ENCODE measurements at regions not wholly inside any gene's neighbourhood (a gene's known extent, or its start where the extent isn't known, plus 50 kb on each side); places are given as distances from the start of the nearest gene placed in this dataset.

DNA sequence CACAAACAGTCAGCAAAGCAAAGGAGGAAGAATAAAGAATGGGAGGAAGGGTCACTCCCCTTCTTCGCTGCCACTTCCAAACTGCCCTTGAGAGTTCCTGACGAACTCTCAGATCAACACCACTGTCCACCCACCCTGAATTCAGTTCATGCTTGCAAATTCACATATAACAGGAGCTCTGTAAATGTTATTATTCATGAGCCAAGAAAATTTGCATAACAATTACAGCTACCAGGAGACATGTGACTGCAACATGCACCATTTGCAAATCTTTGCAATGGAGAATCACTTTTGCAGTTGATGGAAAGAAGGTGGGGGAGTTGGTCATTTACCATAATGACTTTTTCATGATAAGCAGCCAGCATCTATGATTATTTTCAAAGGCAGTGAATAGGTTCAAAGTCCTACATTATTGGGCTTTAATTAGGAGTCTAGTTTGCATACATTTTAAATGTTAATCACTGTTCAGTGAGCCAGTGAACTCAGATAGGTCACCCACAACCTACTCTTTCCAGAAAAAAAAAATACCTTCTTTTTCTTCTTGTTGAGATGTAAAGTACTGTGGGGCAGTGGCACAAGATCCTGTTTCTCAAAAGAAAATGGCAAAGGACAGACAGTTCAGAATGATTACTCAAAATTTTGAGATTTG lies 149.7 kb downstream of the CAAP1 start:
- DNase-seq (ENCODE audit: low read depth): no peak

DNA sequence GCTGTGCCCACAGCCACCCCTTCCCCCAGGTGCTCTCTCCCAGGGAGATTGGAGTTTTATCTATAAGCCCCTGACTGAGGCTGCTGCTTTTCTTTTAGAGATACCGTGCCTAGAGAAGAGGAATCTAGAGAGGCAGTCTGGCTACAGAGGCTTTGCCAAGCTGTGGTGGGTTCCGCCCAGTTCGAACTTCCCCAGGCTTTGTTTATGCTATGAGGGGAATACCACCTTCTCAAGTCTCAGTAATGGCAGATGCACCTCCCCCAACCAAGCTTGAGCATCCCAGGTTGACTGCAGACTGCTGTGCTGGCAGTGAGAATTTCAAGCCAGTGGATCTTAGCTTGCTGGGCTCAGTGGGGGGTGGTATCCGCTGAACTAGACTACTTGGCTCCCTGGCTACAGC lies 157.4 kb downstream of the CAAP1 start:
- DNase-seq (ENCODE audit: low read depth): no peak

DNA sequence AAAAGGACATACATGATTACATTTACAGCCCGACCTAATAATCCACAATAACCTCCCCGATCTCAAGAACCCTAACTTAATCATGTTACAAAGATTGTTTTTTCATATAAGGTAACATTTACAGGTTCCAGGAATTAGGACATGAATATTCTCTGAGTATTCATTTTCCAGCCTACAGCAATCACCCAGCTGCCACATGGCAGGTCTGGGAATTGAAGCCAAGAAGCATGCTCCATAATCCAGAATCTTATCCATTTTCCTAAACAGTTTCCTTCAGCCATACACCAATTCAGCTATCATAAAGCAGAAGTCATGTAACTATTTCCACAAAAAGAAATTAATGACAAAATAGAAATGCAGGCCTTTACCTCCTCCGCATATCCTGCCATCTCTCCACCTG lies 163.4 kb downstream of the CAAP1 start:
- DNase-seq (ENCODE audit: low read depth): no peak

DNA sequence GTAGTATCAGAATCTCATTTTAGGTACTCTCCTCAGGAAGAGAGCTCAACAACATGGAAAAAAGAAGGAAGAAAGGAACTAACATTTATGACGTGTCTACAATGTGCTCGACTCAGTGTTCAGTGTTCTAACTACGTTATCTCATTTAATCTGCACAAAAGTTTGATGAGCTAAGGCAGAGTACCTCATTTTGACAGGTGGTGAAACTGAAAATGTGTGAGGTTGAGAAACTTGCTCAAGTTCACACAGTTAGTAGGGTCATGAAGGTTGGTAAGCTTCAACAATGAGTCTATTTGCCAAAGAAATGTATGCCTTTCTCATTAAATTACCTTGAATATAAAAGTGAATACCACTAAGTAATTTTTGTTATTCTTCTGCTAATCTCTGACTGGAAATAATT lies 165.1 kb downstream of the CAAP1 start:
- no peak for DNase-seq (ENCODE audit: low read depth)

DNA sequence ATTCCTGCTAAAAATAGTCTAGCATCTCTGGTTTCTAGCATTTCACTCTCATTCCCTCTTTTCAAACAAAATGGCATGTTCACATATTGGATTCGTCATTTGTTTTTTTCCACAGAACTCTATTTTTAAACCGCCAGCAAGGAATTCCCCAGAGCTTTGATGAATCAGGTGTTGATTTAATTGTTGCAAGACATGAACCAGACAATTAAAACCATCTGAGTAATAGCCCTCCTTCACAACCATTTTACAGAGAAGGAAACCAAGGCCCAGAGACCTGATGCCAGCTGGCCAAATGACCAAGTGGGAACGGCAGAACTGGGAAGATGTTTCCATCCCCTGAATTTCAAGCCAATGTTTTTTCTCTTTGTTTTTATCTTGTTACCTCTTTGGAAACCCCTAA lies 167.0 kb downstream of the CAAP1 start:
- no peak for DNase-seq (ENCODE audit: low read depth)

DNA sequence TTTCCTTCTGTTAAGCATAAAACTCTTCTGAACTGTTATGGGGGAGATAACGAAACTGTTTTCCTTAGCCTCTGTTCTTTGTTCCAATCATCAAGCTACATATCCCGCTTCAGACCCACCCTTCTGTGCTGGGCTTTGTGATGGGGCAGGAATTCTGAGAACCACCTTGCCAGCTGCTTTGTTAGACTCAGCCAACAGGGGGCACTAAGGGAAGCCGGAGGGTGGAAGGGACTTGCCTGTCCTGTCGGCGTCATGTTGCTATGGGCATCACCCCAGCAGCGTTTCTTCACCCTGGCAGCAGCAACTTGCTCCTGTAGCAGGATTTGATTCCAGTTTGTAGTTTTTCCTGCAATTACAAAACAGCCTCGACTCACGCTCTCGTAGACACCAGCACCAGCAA lies 169.1 kb downstream of the CAAP1 start:
- DNase-seq (ENCODE audit: low read depth): peak; percentile 0

DNA sequence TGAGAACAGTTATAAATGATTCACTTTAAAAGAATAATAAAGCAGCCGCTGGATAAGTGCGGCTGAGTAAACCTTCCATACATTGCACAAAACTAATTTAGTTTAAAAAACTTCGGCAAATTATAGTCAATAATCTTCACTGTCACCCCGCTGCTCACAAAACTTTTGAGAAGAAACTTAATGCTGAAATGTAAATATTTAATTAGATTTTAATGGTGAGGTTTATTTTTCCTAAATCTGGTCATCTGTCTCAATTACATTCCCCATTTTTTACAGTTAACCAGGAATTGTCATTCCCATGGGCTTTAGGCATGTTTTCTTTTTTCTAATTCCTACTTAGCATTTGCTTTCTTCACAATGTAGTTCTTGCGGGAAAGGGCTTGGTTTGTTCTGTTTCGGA lies 169.8 kb downstream of the CAAP1 start:
- DNase-seq (ENCODE audit: low read depth): no peak

DNA sequence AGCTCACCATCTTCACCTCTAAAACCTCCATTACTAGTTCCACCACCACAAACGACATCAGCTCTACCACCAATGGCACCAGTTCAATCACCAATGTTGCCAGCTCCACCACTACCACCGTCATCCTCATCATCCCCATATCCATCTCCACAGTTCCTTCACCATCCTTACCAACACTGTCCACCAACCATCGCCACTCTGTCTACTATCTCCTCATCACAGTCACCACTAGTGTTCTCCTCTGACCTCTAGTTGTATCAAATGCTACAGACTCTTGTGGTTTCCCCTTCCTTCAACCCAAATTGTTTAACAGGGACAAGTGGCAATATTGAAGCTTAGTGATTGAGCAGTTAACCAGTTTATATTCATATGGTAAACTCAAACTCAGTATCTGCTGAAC lies 182.6 kb downstream of the CAAP1 start:
- DNase-seq (ENCODE audit: low read depth): no peak

DNA sequence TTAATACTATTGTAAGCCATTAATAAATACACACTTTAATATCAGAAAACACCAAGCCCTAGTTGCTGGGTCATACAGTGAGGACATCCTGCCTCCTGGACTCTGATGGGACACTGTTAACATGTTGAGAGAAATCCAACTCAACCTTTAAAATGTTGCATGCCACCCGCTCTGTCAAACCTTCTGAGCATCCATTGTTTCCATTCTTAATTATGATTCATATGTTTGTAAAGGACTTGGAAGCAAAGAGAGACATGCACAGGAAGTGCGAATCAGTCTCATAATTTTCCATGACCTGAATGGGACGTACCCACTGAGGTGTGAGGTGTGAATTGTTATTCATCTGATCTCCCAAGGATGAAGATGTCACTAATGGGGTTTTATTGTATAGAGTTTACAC lies 186.4 kb downstream of the CAAP1 start:
- no peak for DNase-seq (ENCODE audit: low read depth)

DNA sequence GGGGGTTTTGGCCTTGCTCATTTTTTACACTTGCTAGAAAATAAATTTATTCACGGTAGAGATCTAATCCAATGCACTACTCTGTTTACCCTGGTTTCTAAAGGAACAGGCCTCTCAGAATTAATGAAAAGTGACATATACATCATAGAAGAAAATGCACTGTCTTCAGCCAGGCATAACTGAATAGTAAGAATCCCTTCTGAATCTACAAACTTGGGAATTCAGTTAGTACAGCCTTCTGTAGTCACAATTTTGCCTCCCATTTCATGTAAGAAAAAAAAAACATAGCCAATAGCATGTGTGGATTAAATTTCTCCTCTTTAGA lies 197.3 kb downstream of the CAAP1 start:
- DNase-seq (ENCODE audit: low read depth): no peak

DNA sequence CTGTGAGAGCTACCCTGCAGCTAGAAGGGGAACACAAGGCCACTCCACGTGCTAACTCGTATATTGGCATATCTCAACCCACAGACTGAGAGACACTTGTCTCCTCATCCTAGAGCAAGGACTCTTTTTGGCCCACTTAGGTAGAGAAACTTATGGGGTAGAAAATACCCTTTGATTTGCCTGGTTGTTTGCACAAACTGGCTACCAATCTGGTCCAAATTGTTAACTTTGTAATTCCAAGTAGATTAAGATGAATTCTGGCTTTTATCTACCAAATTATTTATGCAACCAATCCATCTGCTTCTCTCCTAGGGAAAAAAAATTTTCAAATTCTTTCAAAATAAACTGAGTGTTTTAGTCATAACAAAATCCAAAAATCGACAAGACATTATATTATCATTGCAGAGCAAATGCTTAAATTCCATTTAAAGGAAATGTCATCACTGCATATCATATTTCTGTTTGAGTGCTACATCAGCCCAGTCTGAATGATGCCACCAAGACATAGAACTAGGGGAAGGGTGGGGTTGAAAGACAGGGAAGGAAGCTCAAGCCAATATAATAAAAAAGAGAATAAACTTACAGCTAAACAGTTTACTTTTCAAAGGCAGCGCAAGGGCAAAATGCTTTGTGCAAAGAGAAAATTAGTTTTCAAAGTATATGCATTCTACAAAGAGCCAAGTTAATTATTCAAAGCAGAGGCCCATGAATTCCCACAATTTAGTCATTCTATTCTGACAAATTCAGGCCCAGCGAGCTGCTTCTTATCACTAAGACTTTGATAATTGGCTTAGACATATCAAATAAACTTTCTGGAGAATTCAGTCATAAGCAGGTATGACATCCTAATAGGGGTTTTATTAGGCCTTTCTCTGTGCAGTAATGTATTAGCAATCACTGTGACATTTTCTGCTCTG lies 198.0 kb downstream of the CAAP1 start:
- DNase-seq (ENCODE audit: low read depth): no peak

DNA sequence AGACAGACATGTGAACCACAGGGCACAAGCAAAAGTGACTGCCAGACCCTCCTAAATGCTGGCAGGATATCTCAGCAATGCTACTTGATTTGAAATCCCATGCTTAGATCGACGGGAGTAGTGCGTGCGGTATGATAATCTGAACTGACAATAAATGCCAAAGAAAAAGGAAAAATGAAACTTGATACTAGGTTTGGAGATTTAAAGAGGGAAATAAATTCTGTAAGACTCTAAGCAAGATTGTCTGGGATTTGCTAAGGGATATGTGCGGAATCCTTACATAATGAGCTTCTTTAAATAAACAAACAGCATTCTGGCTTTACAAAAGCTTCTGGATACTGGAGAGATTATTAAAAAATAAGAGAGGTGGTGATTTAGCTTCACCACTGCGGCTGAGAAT lies 203.6 kb downstream of the CAAP1 start:
- no peak for DNase-seq (ENCODE audit: low read depth)

DNA sequence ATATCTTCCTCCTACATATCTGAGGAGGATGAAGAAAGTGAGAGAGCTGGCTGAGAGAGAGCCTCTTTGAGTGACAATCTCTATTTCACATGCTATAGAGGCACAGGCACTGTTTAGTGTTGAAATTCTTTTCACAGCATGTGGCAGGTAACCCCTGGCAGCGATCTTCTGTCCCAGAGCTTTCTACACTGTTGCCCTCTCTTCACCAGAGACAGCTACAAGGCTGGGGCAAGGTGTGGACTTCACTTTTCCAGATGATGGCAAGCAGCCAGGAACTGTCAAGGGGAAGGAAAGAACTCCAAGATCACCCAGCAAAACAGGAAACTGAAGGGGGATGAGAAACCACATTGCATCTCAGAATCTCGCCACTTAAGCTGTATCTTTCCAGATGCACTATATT lies 205.2 kb downstream of the CAAP1 start:
- no peak for DNase-seq (ENCODE audit: low read depth)

DNA sequence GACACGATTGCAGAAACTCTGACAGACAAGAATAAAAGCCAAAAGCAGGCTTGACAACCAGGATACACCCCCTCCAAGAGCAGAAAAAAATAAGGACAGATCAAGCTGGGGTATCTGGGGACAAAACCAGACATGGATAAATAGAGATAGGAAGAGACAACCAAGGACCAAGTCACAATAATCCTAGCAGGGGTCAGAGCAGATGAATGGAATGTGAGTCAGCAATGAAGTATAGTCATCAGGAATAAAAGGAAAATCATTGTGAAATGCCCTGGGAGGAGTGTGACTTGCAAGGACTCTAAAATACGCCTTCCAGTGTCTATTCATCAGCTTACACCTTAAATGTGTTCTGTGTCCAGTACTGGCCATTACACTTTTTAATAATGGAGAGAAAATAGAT lies 206.8 kb downstream of the CAAP1 start:
- DNase-seq (ENCODE audit: low read depth): no peak

DNA sequence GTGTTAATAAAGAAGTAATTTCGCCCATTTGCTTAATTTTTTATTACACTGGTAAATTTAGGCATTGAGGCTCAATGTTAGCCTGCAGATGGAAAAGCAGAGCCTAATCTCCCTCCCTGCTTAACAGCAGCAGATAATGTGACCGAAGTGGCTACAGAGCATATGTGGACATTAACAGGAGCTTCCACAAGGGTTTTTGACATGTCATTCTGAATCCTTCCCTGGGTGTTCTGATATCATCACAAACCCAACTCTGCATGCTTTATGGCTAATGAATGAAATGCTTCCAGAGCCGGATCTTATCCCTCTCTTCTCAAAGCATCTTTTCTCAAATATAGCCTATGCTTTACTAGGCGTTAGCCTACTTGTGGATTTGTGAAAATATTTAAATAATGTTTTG lies 208.6 kb downstream of the CAAP1 start:
- DNase-seq (ENCODE audit: low read depth): no peak

DNA sequence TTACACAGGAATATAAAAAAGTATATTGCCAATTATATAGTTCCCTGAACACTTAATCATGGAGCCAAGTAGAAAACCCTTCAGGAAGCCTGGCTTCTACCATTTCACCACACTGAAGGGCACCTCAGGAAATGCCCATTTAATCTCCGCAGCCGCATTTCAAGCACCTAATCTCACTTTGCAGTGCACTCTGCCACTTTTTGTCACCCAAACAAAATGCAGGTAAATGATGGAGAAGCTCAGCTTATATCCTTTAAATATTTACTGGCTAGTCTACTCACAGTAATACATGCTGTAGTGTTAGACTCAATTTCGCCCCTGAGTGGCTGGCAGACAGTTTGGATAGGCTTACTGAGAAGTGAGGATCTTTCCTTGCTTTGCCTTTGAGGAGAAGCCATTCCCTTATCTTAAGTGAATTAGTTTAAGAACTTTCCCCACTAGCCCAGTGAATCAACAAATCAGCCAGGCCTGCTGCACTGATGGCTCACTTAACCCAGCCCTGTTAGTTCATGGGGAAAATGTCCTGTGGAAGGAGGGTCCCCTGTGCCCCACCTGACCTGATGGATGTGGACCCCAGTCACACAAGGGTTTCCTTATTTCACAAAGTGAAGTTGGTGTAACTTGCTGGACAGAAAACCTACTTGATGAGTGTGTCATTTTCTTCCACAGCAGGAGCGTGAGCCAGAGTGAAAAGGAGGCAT lies 209.7 kb downstream of the CAAP1 start:
- no peak for DNase-seq (ENCODE audit: low read depth)

DNA sequence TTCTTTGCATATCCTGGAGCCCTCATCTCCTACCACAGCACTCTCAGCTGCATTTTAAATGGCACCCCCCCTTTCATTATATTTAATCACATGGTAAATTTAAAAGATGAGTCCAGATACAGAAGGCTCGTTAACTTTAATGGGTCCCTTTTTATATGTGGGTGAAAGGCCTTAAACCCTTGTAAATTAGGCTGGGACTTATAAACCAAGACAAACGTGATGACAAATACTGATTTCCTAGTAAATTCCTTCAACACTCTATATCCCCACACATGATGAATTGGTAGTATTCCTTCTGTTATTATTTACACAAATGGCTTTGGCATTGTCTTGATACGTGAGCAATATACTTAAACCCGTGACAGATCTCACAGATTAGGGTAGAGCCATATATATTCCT lies 210.6 kb downstream of the CAAP1 start:
- DNase-seq (ENCODE audit: low read depth): no peak

DNA sequence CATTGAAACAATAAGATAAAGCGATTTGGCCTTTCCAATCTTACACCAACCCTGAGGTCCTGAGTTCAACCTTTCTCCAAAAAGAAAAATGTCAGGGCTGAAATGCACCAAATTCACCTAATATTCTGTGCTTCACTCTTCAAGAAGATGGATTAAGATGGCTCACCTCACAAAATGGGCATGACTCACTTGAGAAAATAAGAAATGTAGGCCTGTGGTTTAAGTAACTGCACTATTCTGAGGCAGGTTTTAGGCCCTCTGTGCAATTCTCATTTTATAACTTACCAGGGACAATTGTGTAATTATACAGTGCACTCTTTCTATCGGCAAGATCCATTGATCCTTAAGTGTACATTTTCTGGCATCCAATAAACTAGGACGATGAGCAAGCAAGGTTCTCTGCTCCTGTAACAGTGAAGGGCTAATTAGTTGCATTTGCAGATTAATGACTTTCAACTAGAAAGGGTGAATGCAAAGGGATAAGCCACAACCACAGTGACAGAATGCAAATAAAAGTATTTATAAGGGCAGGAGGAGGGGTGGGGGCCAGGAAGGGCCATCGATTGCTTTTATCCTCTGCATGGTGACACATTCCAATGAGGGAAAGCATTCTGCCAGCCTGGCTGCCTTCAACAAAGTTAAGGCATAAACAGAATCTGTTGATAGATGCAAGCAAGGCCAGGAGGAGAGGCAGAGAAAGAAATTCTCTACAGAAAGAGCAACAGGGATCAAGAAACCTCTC lies 214.5 kb downstream of the CAAP1 start:
- no peak for DNase-seq (ENCODE audit: low read depth)

DNA sequence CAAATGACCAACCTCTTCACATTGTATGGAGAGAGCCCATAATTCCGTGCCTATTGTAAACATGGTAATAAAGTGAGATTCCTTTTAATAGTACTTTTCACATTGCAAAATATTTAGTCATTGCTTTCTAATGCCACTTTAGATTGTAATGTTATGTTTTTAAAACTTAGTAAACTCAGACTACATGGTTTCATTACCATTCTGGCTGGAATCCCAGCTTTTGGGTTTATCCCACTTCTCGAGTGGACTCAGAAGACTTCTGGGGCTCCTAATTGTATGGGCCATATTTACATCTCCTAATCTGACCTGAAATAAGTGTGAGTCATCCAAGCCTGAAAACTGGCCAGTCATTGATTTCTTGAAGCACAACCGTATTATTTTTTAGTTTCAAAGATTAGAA lies 217.6 kb downstream of the CAAP1 start:
- DNase-seq (ENCODE audit: low read depth): no peak

DNA sequence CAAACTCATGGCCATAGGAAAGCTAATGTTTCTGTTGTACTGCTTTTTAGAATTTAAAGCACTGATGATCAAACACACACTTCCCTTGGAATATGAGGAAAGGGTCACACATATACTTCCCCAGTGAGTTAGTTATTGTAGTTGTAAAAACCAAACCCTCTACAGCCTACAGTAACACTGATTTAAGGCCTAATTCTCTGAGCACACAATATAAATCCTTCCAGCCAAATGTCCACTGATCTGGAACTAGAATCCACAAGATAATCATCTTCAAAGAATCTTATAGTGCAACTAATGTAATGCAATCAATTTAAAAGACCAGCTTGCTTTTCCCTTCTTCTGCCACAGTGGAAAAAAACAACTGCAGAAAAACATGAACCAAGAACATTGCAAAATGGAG lies 219.3 kb downstream of the CAAP1 start:
- DNase-seq (ENCODE audit: low read depth): no peak

DNA sequence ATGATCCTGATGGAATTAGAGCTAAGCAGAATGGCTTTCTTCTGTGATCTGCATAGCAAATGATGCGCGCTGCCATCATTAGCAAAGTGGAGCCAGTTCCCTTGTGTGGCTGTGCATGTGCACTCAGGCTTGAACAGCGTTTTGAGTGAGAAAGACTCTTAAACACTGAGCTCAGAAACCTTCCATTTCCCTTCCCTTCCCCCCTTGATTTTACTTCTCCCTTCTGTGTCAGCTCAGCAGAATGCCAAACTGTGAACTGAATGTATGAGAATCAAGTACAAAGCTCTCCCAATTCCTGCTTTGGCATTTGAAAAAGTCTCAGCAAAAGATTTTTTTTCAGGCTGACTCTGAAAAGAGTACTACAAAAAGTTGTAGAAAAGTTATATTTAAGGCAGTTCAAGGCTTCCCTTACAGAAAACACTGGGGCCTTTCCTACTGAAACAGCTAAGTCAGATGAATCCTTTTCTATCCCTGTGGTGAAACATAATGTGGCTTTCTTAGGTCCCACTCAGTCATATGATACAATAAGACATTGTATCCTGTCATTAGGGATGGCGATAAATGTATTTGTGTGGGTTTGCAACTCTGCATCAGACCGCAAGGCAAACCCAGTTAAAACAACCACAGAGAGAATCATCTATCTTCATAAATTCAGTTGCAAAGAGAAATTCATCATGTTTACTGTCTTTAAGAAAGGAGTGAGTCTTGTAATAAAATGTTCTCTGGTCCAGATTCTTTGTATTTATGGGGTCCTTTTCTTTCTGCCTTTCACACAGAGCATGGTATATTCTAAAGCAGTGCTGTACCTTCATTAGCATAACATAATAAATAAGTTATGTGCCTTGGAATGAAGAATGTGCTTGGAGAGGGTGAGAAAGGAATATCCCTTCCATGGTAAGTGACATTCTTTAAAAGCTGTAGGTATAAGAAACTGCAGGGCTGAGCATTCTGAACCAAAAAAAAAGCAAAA lies 222.6 kb downstream of the CAAP1 start:
- DNase-seq (ENCODE audit: low read depth): no peak

Measured in activated T-cell treated with anti-CD3 and anti-CD28 coated beads for 1 hour (primary cell).